Ascending aorta (tissue), 2 donors: ENCODE measurements at regions not wholly inside any gene's neighbourhood (a gene's known extent, or its start where the extent isn't known, plus 50 kb on each side); places are given as distances from the start of the nearest gene placed in this dataset.

ENCODE experiments used
- DNase-seq, 2 donors: peaks; one replicate each; pipeline ENCODE4 v3.0.0-alpha.2; 2019; ENCODE audit warnings: low spot score in 2 of 2
- H3K27ac ChIP-seq, 2 donors: fragments of 200-600 bp; sonication (generic); one replicate each; pipeline ENCODE4 v1.5.1; 2016 to 2017; ENCODE audit warnings: mild to moderate bottlenecking in 1 of 2
- H3K27me3 ChIP-seq: fragments of 200-600 bp; sonication (generic); one replicate; pipeline ENCODE4 v1.5.1; 2017
- H3K36me3 ChIP-seq, 2 donors: fragments of 200-600 bp; sonication (generic); one replicate each; pipeline ENCODE4 v1.5.1; 2016
- H3K4me1 ChIP-seq, 2 donors: fragments of 200-600 bp; sonication (generic); one replicate each; pipeline ENCODE4 v1.5.1; 2016 to 2017; ENCODE audit warnings: mild to moderate bottlenecking in 1 of 2
- H3K4me3 ChIP-seq, 2 donors: fragments of 200-600 bp; sonication (generic); one replicate each; pipeline ENCODE4 v1.5.1; 2016 to 2017; ENCODE audit warnings: mild to moderate bottlenecking in 1 of 2
- H3K9me3 ChIP-seq, 2 donors: fragments of 200-600 bp; sonication (generic); one replicate each; pipeline ENCODE4 v1.5.1; 2016
- CTCF ChIP-seq, 3 experiments: fragments of 200-600 bp in 2 of 3; fragments of 450-650 bp in 1 of 3; sonication (generic) in 2 of 3; IDR thresholded peaks; one replicate each; pipeline ENCODE4 v1.5.1; 2016 to 2019; ENCODE audit warnings: antibody characterized with exemption in 3 of 3, mild to moderate bottlenecking in 1 of 3, moderate library complexity in 1 of 3
- intact Hi-C: fragments of 100-400 bp; cut with DNase I; formaldehyde crosslinking; loops from one replicate; pipeline ENCODE4 v1.15.1; 2023

- no peaks in the 10 kb centered on the region for H3K4me1 ChIP-seq
- no peak overlapping the region for H3K27ac ChIP-seq
- H3K27me3 ChIP-seq: no peaks in the 10 kb centered on the region
- H3K36me3 ChIP-seq: no peaks in the 10 kb centered on the region
- no peak for DNase-seq
- no peaks in the 10 kb centered on the region for H3K9me3 ChIP-seq
- TF ChIP-seq CTCF (IDR thresholded peaks at IDR 0.05): no peak
- intact Hi-C loops: no loop called here
- no peak overlapping the region for H3K4me3 ChIP-seq
Measured at GRCh38 chr2:222771832-222772231, 89.0 kb upstream of the ACSL3 start.

- no peaks in the 10 kb centered on the region for H3K27me3 ChIP-seq
- intact Hi-C loops: no loop called here
- no peak for DNase-seq
- no peak overlapping the region for H3K4me3 ChIP-seq
- H3K4me1 ChIP-seq: no peaks in the 10 kb centered on the region
- no peaks in the 10 kb centered on the region for H3K9me3 ChIP-seq
- TF ChIP-seq CTCF (IDR thresholded peaks at IDR 0.05): no peak
- H3K36me3 ChIP-seq: no peaks in the 10 kb centered on the region
- no peak overlapping the region for H3K27ac ChIP-seq
Measured at GRCh38 chr2:222774941-222775340, 85.9 kb upstream of the ACSL3 start.

GRCh38 chr2:222776792-222777191 lies 84.0 kb upstream of the ACSL3 start:
- TF ChIP-seq CTCF (IDR thresholded peaks at IDR 0.05): no peak
- Histone ChIP-seq H3K4me1 (no peaks in the 10 kb centered on the region), H3K4me3 (no peak overlapping the region), H3K36me3 (no peaks in the 10 kb centered on the region), H3K9me3 (no peaks in the 10 kb centered on the region), H3K27ac (no peak overlapping the region), H3K27me3 (no peaks in the 10 kb centered on the region)
- intact Hi-C loops: no loop called here
- DNase-seq: no peak

- no peaks in the 10 kb centered on the region for H3K36me3 ChIP-seq
- intact Hi-C loops: no loop called here
- no peaks in the 10 kb centered on the region for H3K4me1 ChIP-seq
- no peak overlapping the region for H3K27ac ChIP-seq
- no peaks in the 10 kb centered on the region for H3K27me3 ChIP-seq
- DNase-seq: no peak
- TF ChIP-seq CTCF (IDR thresholded peaks at IDR 0.05): no peak
- H3K4me3 ChIP-seq: no peak overlapping the region
- no peaks in the 10 kb centered on the region for H3K9me3 ChIP-seq
Measured at GRCh38 chr2:222778400-222778799, 82.4 kb upstream of the ACSL3 start.

GRCh38 chr2:222779145-222779832 lies 81.5 kb upstream of the ACSL3 start:
- intact Hi-C loops: no loop called here
- TF ChIP-seq CTCF (IDR thresholded peaks at IDR 0.05): no peak
- H3K9me3 ChIP-seq: no peaks in the 10 kb centered on the region
- DNase-seq: no peak
- no peaks in the 10 kb centered on the region for H3K27me3 ChIP-seq
- no peaks in the 10 kb centered on the region for H3K36me3 ChIP-seq
- no peak overlapping the region for H3K4me3 ChIP-seq
- H3K4me1 ChIP-seq: no peaks in the 10 kb centered on the region
- no peak overlapping the region for H3K27ac ChIP-seq

- no peaks in the 10 kb centered on the region for H3K27me3 ChIP-seq
- no peak overlapping the region for H3K27ac ChIP-seq
- H3K9me3 ChIP-seq: no peaks in the 10 kb centered on the region
- H3K36me3 ChIP-seq: no peaks in the 10 kb centered on the region
- DNase-seq: no peak
- no peak overlapping the region for H3K4me3 ChIP-seq
- intact Hi-C loops: no loop called here
- no peaks in the 10 kb centered on the region for H3K4me1 ChIP-seq
- no peak for TF ChIP-seq CTCF (IDR thresholded peaks at IDR 0.05)
Measured at GRCh38 chr2:222780051-222780450, 80.8 kb upstream of the ACSL3 start.
